ENCODE measurements at regions not wholly inside any gene's neighbourhood (a gene's known extent, or its start where the extent isn't known, plus 50 kb on each side); places are given as distances from the start of the nearest gene placed in this dataset.
"Not testable (repeated sequence)": the region's sequence is repeated elsewhere in the genome, so short reads cannot be mapped to it uniquely, and the experiment has no call there.

DNA sequence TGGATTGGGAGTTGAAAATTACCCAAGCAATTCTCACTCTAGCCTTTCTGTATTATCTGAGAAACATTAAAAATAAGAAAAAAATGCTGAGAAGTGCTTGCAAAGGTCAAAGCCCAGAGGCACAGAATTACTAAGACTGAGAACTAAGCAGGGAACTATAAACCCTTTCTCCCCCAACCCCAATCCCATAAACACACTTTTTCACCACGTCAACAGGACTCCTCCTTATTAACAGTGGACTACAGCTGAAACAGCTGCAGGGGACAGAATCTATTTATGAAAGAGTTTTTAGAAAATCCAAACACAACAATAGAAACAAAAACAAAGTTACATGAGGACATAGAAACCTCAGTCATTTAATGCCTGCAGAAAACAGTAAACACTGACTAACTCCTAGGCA, 984.1 kb downstream of the TRAM1L1 start:
- no peak for DNase-seq

DNA sequence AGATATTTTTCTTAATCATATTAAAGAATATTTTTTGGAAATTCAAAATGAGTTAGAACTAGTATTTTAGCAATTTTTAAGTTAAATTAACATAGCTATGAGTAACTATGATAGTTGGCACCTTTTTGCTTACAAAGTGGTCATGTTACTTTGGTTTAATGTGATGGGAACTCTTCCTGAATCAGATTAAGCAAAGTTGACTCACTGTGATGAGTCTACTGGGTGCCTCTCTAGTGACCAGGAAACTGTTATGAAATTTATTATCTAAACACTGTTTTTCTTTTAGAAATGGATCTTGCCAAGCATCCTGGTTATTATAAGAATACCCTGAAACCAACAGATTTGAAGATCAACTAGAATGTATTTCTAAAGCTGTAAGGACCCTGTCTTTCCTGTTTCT, 985.8 kb downstream of the TRAM1L1 start:
- no peak for DNase-seq

DNA sequence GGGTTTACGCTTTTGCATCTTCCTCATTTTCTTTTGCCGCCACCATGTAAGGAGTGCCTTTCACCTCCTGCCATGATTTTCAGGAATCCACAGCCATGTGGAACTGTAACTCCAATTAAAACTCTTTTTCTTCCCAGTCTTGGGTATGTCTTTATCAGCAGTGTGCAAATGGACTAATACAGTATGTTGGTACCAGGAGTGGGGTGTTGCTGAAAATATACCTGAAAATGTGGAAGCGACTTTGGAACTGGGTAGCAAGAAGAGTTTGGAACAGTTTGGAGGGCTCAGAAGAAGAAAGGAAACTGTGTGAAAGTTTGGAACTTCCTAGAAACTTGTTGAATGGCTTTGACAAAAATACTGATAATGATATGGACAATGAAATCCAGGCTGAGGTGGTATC, 983.9 kb upstream of the NDST4 start:
- not testable (repeated sequence) for DNase-seq

- DNase-seq, result no peak
Measured at GRCh38 chr4:116092961-116093360, 979.5 kb upstream of the NDST4 start.

DNA sequence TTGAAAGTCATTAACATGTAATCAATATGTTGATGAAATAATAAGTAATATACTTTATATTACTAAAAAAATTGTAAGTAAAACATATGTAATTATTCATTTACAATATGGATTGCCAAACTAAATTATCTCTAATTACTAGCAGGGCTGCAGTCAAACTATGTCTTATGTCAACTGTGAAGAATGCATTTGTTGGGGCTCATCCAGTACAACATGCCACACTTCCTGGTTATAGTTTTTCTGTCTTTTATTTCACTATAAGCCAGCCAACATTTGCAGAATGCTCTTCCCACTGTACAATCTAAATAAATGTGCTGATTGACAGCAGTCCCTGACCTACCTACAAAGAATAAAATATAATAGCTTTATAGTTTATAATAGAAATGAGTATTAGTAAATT, 975.4 kb upstream of the NDST4 start:
- DNase-seq, result no peak

GRCh38 chr4:116082808-116083366, 969.5 kb upstream of the NDST4 start:
- DNase-seq, result no peak

GRCh38 chr4:116073051-116073450, 959.6 kb upstream of the NDST4 start:
- DNase-seq, result no peak

DNA sequence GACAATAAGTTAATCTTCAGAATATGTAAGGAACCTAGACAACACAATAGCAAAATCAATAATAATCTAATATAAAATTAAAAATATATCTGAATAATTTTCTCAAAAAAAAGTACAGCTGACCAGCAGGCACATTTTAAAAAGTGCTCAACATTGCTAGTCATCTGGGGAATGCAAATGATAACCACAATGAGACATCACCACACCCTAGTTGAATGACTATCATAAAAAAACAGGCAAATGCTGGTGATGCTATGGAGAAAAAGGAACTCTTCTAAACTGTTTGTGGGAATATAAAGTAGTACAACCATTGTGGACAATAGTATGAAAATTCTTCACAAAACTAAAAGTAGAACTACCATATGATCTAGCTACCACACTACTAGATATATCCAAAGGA, 956.9 kb upstream of the NDST4 start:
- DNase-seq, result no peak

DNA sequence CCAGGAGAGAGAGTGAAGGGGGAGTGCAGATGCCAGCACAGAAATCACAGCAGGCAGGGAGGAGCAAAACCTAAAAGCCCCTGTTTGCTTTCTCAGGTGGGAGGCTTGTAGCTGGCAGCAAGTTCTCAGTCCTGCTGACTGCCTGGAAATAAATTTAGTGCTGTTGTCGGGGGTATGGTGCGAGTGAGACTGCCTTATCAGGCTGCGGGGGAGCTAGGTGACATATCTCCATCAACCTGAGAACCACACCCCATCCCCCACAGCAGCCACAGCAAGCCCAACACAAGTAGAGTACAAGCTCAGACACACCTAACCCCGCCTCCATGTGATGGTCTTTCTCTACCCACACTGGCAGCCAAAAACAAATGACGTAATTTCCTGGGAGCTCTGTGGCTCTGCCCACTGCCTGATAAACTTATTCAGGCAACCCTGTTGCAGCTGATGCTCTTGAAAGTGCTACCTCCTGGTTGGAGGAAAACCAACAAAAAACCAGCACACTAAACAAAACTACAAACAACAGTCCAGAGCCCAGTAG, 953.4 kb upstream of the NDST4 start:
- DNase-seq, result no peak

GRCh38 chr4:116064331-116064730, 950.9 kb upstream of the NDST4 start:
- no peak for DNase-seq

- DNase-seq, result no peak
Measured at GRCh38 chr4:116059361-116059760, 945.9 kb upstream of the NDST4 start.

- no peak for DNase-seq
Measured at GRCh38 chr4:116058129-116058528, 944.7 kb upstream of the NDST4 start.

GRCh38 chr4:116055857-116056827, 942.7 kb upstream of the NDST4 start:
- no peak for DNase-seq

DNA sequence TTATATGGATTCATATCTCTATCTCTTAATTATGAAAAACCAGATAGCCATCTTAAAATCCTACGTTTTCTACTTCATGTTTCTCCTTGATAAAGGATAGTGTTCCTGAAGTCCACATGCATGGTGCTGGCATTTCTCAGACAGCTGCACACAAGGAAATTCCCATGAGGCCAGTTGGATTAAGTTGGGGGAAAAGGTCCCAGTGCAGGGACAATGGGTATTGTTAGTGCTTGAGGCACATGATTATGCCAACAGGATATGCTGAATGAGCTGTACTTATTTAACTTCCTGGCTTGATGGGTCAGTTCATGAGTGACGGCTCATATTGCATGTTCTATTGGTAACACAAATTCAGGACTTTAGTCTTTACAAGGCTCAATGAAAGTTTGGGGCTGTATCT, 913.9 kb upstream of the NDST4 start:
- no peak for DNase-seq

DNA sequence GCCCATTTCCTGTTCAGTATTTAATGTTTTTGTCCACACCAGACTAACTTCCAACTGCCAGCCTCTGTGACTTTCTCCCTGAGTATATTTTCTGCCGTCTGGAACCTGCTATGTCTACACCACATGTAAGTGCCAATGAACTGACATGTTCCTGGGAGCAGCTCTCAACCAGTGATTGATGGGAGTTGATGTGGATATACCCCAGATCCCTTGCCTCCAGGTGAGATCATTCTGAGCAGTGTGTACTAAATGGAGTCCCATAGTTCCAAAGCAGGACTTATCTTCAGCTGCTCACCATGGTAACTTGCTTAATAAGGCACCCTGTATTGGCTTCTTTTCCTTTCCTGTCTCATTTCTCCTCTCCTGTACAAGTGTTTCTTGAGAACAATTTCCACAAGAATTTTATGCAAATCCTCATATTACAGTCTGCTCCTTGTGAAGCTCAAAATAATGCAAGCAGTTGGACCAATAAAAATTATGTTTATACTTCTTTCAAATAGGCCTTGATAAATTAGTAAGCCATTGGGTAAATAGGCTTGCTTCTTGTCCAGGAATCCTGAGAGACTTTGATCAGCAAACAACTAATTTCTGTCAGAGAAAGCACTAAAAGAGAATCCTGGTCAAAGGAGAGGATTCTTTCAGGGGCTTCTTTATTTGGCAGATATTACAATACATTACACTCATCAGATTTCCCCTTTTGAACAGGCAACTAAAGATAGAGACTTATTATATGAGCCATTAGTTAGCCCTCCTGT, 911.7 kb upstream of the NDST4 start:
- no peak for DNase-seq

- DNase-seq, result no peak
Measured at GRCh38 chr4:116023049-116023448, 909.6 kb upstream of the NDST4 start.

GRCh38 chr4:116020141-116020722, 906.8 kb upstream of the NDST4 start:
- no peak for DNase-seq

GRCh38 chr4:116018831-116019230, 905.4 kb upstream of the NDST4 start:
- no peak for DNase-seq

- DNase-seq, result no peak
Measured at GRCh38 chr4:116016201-116016600, 902.8 kb upstream of the NDST4 start.

DNA sequence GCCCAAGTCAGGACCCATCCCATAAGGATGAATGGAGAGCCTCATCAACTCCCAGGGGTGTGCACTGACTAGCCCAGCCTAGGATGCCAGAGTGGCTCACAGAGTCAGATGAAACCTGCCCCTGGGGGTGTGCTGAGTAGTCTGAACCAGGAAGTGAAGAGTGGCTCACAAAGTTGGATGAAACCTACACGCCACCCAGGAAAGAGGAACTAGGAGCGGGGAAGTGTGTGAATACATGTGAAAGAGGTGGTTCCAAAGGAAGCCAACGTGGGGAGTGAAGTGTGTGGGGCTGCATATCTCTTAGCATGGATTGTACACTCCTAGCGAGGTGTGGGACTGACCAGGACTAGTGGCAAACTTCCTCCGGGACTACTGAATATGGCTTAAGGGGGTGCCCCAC, 902.1 kb upstream of the NDST4 start:
- DNase-seq, result no peak

GRCh38 chr4:116015062-116015461, 901.6 kb upstream of the NDST4 start:
- no peak for DNase-seq

DNA sequence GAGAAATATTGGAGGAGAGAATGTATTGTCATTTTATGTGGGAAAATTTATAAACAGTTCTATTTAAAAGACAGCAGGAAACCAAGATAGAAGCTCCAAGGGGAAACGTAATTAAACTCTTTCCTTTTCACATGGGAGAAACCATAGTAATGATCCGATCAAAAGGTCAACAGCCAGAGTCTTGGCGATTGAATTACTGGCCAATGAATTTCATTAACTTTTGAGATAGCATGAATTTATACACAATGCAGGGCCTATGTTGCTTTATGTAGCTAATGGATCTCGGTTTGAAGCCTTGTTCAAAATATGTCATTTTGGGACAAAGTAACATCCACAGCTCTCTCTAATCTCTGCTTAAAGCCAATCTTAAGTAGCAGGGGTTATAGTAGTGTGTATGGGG, 897.5 kb upstream of the NDST4 start:
- DNase-seq, result no peak

GRCh38 chr4:116005806-116006088, 892.3 kb upstream of the NDST4 start:
- no peak for DNase-seq

All from NCI-H187 treated with DMSO at 0.1 percent for 48 hours (cell line).